Skeletal muscle satellite cell (primary cell): ENCODE measurements at regions not wholly inside any gene's neighbourhood (a gene's known extent, or its start where the extent isn't known, plus 50 kb on each side); places are given as distances from the start of the nearest gene placed in this dataset. TPM values are rescaled to one million over a fixed set of nuclear protein-coding genes. Genes with fewer than 3 reads are reported as not detected.

Experiments used
- small RNA-seq: library from RNA; depleted of rRNA; stranded (forward); fragments of <200 nt; gene quantifications from one replicate; pipeline ENCODE3, GENCODE V24; 2012

Small RNA genes in the stretch of these regions (small RNA-seq; reads per million reads assigned to genes)
- gene AC092902.1 (not detected), gene AF186996.2 (not detected), gene AF186996.3 (not detected), gene MIR548I1 (not detected), gene SNRPCP11 (not detected)
